ENCODE measurements at regions not wholly inside any gene's neighbourhood (a gene's known extent, or its start where the extent isn't known, plus 50 kb on each side); places are given as distances from the start of the nearest gene placed in this dataset.

DNA sequence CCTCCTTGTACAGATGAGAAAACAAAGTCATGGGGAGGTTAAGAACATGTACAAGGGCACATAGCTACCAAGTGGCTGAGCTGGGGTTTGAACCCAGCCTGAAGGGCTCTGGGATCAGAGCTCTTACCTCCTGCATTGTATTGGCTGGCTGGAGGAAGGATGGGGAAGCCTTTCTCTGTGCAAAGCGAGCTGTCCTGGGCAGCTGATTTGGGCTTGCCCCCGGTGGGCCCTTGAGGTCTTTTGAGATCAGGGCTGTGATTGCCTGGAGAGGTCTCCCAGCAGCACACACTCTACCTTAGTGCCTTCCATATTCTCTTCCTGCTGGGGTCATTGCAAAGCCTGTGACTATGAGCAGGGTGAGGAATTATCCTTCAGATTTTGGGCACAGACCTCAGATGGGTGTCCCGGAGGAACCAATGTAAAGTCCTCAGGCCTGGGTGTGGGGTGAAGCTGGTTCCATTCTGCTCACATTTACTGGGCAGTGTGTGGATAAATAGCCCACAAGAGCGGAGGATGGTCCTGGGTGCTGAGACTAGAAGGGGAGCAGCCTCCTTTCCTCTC, 53.3 kb upstream of the EPS8L3 start:
- DNase-seq (no peak), ATAC-seq (no peak)
- Histone ChIP-seq H3K27me3 (no peaks in the 10 kb centered on the region), H3K9me3 (peaks cover 0 to 4% (median 0%) of the 10 kb centered on the region in 4 donors), H3K4me3 (no peak overlapping the region), H3K27ac (no peak overlapping the region), H3K4me1 (peaks cover 0 to 8% (median 0%) of the 10 kb centered on the region in 4 donors), H3K36me3 (no peaks in the 10 kb centered on the region)
- intact Hi-C loops (cut with DNase I) = no loop called here
- 93% methylated on average over 2 of the region's 4 CpGs for WGBS (ENCODE audit: insufficient coverage, low coverage, low lambda C conversion rate, missing lambda C conversion rate)
- TF ChIP-seq, protein P1, sequence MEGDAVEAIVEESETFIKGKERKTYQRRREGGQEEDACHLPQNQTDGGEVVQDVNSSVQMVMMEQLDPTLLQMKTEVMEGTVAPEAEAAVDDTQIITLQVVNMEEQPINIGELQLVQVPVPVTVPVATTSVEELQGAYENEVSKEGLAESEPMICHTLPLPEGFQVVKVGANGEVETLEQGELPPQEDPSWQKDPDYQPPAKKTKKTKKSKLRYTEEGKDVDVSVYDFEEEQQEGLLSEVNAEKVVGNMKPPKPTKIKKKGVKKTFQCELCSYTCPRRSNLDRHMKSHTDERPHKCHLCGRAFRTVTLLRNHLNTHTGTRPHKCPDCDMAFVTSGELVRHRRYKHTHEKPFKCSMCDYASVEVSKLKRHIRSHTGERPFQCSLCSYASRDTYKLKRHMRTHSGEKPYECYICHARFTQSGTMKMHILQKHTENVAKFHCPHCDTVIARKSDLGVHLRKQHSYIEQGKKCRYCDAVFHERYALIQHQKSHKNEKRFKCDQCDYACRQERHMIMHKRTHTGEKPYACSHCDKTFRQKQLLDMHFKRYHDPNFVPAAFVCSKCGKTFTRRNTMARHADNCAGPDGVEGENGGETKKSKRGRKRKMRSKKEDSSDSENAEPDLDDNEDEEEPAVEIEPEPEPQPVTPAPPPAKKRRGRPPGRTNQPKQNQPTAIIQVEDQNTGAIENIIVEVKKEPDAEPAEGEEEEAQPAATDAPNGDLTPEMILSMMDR (IDR thresholded peaks at IDR 0.05) = no peak
- TF ChIP-seq POLR2A (IDR thresholded peaks at IDR 0.05) = no peak

DNA sequence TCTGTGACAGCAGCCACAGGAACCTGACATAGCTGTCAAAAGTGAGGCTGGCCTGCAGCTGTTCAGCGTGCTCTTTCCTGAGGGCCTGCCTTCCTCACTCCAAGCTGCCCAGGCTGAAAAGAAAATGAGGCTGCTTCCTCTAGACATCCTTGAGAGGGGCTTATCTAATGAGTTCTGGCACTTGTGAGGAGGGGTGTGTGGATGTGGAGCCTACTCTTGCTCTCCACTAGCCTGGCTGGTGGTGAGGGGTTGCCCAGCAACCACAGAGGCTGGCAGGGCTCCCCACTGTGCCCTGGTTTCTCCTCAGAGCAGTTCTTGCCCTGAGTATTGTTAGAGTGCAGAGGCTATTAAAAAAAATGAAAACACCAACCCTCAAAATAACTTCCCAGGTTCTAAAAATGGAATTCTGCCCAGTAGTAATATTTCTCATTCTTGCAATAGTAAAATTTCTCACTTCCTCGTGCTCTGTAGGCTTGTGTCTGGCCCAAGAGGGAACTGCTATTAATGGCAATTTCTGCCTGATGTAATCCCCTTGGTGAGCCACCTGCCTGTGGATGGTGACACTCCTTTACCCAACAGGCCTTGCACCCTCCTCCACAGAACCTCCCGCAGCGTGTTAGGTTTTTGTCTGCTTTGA, 52.6 kb upstream of the EPS8L3 start:
- intact Hi-C loops (cut with DNase I) = no loop called here
- ATAC-seq = peak; percentile 35 to 52 (median 40)
- Histone ChIP-seq H3K27me3 (no peaks in the 10 kb centered on the region), H3K9me3 (peaks cover 0 to 4% (median 0%) of the 10 kb centered on the region in 4 donors), H3K4me3 (no peak overlapping the region), H3K36me3 (no peaks in the 10 kb centered on the region), H3K4me1 (peaks cover 0 to 8% (median 0%) of the 10 kb centered on the region in 4 donors), H3K27ac (no peak overlapping the region)
- DNase-seq = no peak
- 66% methylated on average over 4 of the region's 4 CpGs for WGBS (ENCODE audit: insufficient coverage, low coverage, low lambda C conversion rate, missing lambda C conversion rate)
- TF ChIP-seq, protein P1 (IDR thresholded peaks at IDR 0.05) = no peak
- TF ChIP-seq POLR2A (IDR thresholded peaks at IDR 0.05) = no peak

DNA sequence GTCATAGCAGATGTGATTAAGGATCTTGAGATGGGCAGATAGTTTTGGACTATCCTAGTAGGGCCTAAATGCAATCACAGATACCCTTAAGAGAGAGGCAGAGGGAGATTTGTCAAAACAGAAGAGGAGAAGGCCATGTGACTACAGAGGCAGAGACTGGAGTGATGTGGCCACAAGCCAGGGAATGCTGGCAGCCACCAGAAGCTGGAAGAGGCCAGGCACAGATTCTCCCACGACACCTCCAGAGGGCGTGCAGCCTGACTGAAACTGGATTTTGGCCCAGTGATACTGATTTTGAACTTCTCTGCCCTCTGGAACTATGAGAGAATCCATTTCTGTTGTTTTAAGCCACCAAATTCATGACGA, 52.1 kb upstream of the EPS8L3 start:
- peaks cover 0 to 8% (median 0%) of the 10 kb centered on the region in 4 donors for H3K4me1 ChIP-seq
- H3K27me3 ChIP-seq = no peaks in the 10 kb centered on the region
- ATAC-seq (peak in 2 of 4 donors; percentile 5 to 28), DNase-seq (no peak)
- no peak overlapping the region for H3K27ac ChIP-seq
- H3K4me3 ChIP-seq = no peak overlapping the region
- TF ChIP-seq, protein P1 (IDR thresholded peaks at IDR 0.05) = no peak
- TF ChIP-seq POLR2A (IDR thresholded peaks at IDR 0.05) = no peak
- WGBS (ENCODE audit: insufficient coverage, low coverage, low lambda C conversion rate, missing lambda C conversion rate) = 43% methylated on average over 1 of the region's 3 CpGs
- no peaks in the 10 kb centered on the region for H3K36me3 ChIP-seq
- intact Hi-C loops (cut with DNase I) = no loop called here
- H3K9me3 ChIP-seq = peaks cover 0 to 4% (median 0%) of the 10 kb centered on the region in 4 donors

DNA sequence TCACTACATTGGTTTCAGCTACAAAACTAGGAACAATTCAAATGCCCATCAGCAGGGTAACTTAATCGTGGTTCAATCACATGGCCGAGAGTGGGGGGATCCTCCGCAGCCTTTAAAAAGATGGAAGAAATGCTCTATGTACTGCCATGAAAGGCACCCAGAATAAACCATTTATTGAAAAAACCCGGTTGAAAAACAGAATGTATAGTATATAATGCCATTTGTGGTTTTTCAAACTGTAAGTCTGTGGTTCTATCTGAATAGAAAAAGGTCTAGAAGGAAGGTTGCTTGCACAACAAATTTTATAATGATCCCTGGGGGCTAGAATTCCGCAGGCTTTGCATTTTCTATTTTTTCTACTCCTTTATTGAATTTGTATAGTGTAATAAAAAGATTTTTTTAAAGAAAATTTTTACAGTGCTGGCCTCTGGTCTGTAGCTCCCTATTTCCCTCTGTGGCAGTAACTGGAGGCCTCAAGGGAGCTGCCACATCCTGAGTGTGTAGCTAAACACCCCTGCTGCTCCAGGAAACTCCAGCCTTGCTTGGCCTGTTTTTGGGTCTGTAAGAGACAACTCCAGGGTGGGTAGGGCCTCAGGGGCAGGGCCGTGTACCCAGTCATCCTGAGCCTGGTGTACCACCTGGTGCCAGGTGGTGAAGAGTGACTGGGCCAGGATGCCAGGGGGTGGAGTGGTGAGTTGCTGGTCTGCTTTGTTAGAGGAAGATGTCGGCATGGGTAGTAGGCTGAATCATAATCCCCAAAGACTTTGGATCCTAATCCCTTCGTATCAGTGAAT, 51.5 kb upstream of the EPS8L3 start:
- no peak overlapping the region for H3K27ac ChIP-seq
- no peak overlapping the region for H3K4me3 ChIP-seq
- WGBS (ENCODE audit: insufficient coverage, low coverage, low lambda C conversion rate, missing lambda C conversion rate) = 77% methylated on average over 7 of the region's 8 CpGs
- TF ChIP-seq, protein P1 (IDR thresholded peaks at IDR 0.05) = no peak
- H3K4me1 ChIP-seq = peaks cover 0 to 8% (median 0%) of the 10 kb centered on the region in 4 donors
- DNase-seq (no peak), ATAC-seq (no peak)
- H3K36me3 ChIP-seq = no peaks in the 10 kb centered on the region
- no peaks in the 10 kb centered on the region for H3K27me3 ChIP-seq
- intact Hi-C loops (cut with DNase I) = no loop called here
- H3K9me3 ChIP-seq = peaks cover 0 to 4% (median 0%) of the 10 kb centered on the region in 4 donors

Measured in right lobe of liver (tissue), 6 donors.